ENCODE measurements at regions not wholly inside any gene's neighbourhood (a gene's known extent, or its start where the extent isn't known, plus 50 kb on each side); places are given as distances from the start of the nearest gene placed in this dataset.

DNA sequence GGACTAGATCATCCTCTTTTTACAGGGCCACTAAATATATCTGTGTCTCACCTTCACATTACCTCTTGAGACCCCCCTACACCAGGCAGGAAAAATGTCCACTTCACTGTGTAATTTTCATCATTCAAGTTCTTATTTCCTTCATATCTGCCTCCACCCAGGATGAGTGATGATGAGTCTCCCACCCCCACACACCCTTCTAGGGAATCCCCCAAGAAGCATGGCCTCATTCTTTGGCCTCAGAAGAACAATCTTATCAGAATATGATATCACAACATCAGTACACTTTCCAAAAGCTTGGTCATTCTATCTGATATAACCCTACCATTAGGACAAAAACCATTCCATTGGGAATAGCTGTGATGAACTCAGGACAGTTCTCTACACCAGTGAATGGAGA is 170.3 kb upstream of the DUSP10 start:
- Histone ChIP-seq H3K36me3 (no peaks in the 10 kb centered on the region), H3K27me3 (ENCODE audit: insufficient read depth, low read depth, severe bottlenecking) (no peaks in the 10 kb centered on the region), H3K9me3 (ENCODE audit: severe bottlenecking) (no peaks in the 10 kb centered on the region), H3K27ac (no peak overlapping the region), H3K4me3 (ENCODE audit: low read depth, low read length) (no peak overlapping the region)
- no peak for DNase-seq
- TF ChIP-seq, protein P1, sequence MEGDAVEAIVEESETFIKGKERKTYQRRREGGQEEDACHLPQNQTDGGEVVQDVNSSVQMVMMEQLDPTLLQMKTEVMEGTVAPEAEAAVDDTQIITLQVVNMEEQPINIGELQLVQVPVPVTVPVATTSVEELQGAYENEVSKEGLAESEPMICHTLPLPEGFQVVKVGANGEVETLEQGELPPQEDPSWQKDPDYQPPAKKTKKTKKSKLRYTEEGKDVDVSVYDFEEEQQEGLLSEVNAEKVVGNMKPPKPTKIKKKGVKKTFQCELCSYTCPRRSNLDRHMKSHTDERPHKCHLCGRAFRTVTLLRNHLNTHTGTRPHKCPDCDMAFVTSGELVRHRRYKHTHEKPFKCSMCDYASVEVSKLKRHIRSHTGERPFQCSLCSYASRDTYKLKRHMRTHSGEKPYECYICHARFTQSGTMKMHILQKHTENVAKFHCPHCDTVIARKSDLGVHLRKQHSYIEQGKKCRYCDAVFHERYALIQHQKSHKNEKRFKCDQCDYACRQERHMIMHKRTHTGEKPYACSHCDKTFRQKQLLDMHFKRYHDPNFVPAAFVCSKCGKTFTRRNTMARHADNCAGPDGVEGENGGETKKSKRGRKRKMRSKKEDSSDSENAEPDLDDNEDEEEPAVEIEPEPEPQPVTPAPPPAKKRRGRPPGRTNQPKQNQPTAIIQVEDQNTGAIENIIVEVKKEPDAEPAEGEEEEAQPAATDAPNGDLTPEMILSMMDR (IDR thresholded peaks at IDR 0.05; ENCODE audit: low read depth, low read length), result no peak

DNA sequence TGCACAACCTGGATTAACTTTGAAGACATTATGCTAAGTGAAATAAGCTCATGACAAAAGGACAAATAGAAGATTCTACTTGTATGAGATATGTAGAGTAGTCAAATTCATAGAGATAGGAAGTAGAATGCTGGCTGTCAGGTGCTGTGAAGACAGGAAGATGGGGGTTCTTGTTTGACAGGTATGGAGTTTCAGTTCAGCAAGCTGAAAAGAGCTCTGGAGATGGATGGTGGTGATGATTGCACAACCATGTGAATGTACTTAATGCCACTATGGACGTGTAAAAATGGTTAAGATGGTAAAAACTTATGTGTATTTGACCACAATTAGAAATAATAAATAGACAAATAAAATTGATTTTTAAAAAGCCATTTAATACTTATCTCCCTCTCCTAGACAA is 169.8 kb upstream of the DUSP10 start:
- Histone ChIP-seq H3K4me3 (ENCODE audit: low read depth, low read length) (no peak overlapping the region), H3K27me3 (ENCODE audit: insufficient read depth, low read depth, severe bottlenecking) (no peaks in the 10 kb centered on the region), H3K36me3 (no peaks in the 10 kb centered on the region), H3K27ac (no peak overlapping the region), H3K9me3 (ENCODE audit: severe bottlenecking) (no peaks in the 10 kb centered on the region)
- DNase-seq, result no peak
- TF ChIP-seq, protein P1 (IDR thresholded peaks at IDR 0.05; ENCODE audit: low read depth, low read length), result no peak

DNA sequence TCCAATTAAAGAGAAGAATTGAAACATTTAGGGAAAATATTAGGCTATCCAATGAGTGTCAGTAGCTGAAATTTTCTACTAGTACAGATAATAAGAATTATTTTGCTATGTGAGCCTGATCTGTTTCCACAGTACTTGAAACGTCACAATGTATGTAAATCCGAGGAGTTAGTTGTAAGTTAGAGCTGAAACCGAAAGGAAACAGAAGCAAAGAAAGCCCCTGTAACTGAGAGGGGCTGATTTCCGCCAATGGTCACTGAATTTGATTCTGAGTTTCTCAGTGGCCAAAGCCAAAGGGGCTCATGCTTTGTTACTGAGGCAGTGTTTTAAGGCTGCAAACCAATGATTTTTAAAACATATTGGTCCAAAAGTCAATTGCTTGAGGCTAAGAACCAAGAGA is 168.3 kb upstream of the DUSP10 start:
- no peak overlapping the region for H3K27ac ChIP-seq
- TF ChIP-seq, protein P1 (IDR thresholded peaks at IDR 0.05; ENCODE audit: low read depth, low read length), result no peak
- no peak overlapping the region for H3K4me3 ChIP-seq (ENCODE audit: low read depth, low read length)
- DNase-seq, result no peak
- H3K9me3 ChIP-seq (ENCODE audit: severe bottlenecking), result no peaks in the 10 kb centered on the region
- H3K27me3 ChIP-seq (ENCODE audit: insufficient read depth, low read depth, severe bottlenecking), result no peaks in the 10 kb centered on the region
- no peaks in the 10 kb centered on the region for H3K36me3 ChIP-seq

DNA sequence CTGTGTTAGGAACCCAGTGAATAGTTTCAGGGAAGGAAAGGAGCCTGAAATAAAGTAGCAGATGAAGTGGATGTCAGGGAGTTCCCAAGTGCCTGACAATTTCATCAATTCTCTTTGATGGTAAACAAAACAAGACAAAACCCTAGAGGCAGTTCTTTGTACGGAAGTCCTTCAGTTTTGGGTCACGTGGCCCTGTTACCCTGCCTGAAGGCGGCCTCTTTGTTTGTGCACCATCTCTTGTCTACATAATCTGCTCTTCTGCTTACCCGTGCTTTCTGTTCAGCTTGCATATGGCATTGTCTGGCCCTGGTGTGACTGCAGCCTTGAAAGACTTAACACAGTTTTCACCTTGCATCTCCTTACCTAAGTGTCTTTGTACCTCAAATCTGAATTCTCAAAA is 166.7 kb upstream of the DUSP10 start:
- H3K9me3 ChIP-seq (ENCODE audit: severe bottlenecking), result no peaks in the 10 kb centered on the region
- H3K4me3 ChIP-seq (ENCODE audit: low read depth, low read length), result no peak overlapping the region
- no peak for DNase-seq
- H3K27me3 ChIP-seq (ENCODE audit: insufficient read depth, low read depth, severe bottlenecking), result no peaks in the 10 kb centered on the region
- H3K36me3 ChIP-seq, result no peaks in the 10 kb centered on the region
- TF ChIP-seq, protein P1 (IDR thresholded peaks at IDR 0.05; ENCODE audit: low read depth, low read length), result no peak
- no peak overlapping the region for H3K27ac ChIP-seq

DNA sequence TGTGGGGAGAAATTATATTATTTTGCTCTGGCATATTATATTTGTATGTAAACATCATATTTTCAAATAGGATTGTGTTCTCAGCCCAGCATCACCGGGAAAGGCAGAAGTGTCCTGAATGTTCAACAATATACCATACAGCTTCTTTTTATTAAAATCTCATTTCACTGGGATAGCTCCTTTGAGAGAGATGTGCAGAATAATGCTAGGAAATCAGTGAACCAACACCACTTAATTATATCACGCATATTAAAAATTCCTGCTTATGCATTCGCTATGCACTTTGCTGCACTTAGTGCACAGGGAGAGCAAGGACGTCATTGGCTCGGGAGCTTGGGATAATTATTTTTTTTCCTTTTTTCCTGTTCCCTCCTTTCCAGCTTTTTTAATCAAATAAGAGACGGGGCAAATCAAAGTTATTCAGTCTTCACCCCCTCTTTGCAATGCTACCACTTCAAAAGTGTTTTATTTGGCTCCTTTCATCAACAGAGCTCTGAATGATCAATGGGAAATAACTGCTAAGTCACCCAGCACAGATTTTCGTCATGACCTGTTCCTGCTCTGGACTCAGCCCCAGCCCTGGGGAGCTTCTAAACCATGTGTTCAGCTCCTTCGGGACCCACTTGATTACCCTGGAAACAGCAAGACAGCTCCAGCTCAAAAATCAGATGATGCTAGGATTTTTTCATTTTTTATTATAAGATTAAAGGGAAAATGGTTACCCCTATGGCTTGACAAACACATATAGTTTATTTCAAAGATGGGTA is 165.5 kb upstream of the DUSP10 start:
- TF ChIP-seq, protein P1 (IDR thresholded peaks at IDR 0.05; ENCODE audit: low read depth, low read length), result no peak
- H3K4me3 ChIP-seq (ENCODE audit: low read depth, low read length), result no peak overlapping the region
- no peaks in the 10 kb centered on the region for H3K36me3 ChIP-seq
- no peak for DNase-seq
- no peaks in the 10 kb centered on the region for H3K9me3 ChIP-seq (ENCODE audit: severe bottlenecking)
- no peak overlapping the region for H3K27ac ChIP-seq
- H3K27me3 ChIP-seq (ENCODE audit: insufficient read depth, low read depth, severe bottlenecking), result no peaks in the 10 kb centered on the region

DNA sequence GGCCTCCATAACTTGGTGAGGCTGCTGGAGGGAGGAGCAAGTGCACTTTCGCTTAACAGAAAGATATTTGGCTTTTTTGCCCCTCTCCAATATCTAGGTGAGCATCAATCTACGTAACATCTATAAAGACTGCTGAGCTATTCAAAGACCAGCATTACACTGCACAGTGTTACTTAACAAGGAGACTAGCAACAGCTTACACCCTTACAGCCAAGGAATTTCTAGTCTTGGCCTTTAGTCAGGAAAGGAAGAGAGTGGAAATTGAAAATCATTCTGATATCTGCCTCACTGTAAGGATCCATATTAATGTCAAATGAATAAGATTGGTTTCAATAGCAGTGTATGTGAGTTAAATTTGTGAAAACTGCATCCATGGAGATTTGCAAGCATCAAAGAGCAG is 163.9 kb upstream of the DUSP10 start:
- Histone ChIP-seq H3K27ac (no peak overlapping the region), H3K4me3 (ENCODE audit: low read depth, low read length) (no peak overlapping the region), H3K9me3 (ENCODE audit: severe bottlenecking) (no peaks in the 10 kb centered on the region), H3K36me3 (no peaks in the 10 kb centered on the region), H3K27me3 (ENCODE audit: insufficient read depth, low read depth, severe bottlenecking) (no peaks in the 10 kb centered on the region)
- TF ChIP-seq, protein P1 (IDR thresholded peaks at IDR 0.05; ENCODE audit: low read depth, low read length), result no peak
- no peak for DNase-seq
